ENCODE measurements at regions not wholly inside any gene's neighbourhood (a gene's known extent, or its start where the extent isn't known, plus 50 kb on each side); places are given as distances from the start of the nearest gene placed in this dataset.

GRCh38 chr21:23009360-23009759, 2011.2 kb downstream of the NCAM2 start:
- intact Hi-C loops (cut with DNase I, micrococcal nuclease), result no loop called here
- TF ChIP-seq CTCF (IDR thresholded peaks at IDR 0.05), result no peak
- no peaks in the 10 kb centered on the region for H3K4me1 ChIP-seq (ENCODE audit: low read depth)
- H3K9me3 ChIP-seq, result peaks cover 51% of the 10 kb centered on the region
- no peaks in the 10 kb centered on the region for H3K36me3 ChIP-seq (ENCODE audit: low read depth)
- no peak for ATAC-seq
- no peak overlapping the region for H3K4me3 ChIP-seq
- no peak for DNase-seq

GRCh38 chr21:23014021-23014420, 2015.8 kb downstream of the NCAM2 start:
- no peaks in the 10 kb centered on the region for H3K4me1 ChIP-seq (ENCODE audit: low read depth)
- intact Hi-C loops (cut with DNase I, micrococcal nuclease), result no loop called here
- peaks cover 45% of the 10 kb centered on the region for H3K9me3 ChIP-seq
- ATAC-seq (no peak), DNase-seq (no peak)
- TF ChIP-seq CTCF (IDR thresholded peaks at IDR 0.05), result no peak
- no peaks in the 10 kb centered on the region for H3K36me3 ChIP-seq (ENCODE audit: low read depth)
- H3K4me3 ChIP-seq, result no peak overlapping the region

- Histone ChIP-seq H3K9me3 (peaks cover 49% of the 10 kb centered on the region), H3K4me1 (ENCODE audit: low read depth) (no peaks in the 10 kb centered on the region), H3K4me3 (no peak overlapping the region), H3K36me3 (ENCODE audit: low read depth) (no peaks in the 10 kb centered on the region)
- DNase-seq, result no peak
- no peak for TF ChIP-seq CTCF (IDR thresholded peaks at IDR 0.05)
- intact Hi-C loops (cut with DNase I, micrococcal nuclease), result no loop called here
- no peak for ATAC-seq
These were observed 2018.4 kb downstream of the NCAM2 start for GRCh38 chr21:23016617-23017016.

GRCh38 chr21:23017989-23018388, 2019.8 kb downstream of the NCAM2 start:
- ATAC-seq, result no peak

GRCh38 chr21:23020969-23021368, 2022.8 kb downstream of the NCAM2 start:
- Histone ChIP-seq H3K4me1 (ENCODE audit: low read depth) (no peaks in the 10 kb centered on the region), H3K9me3 (peaks cover 47% of the 10 kb centered on the region), H3K4me3 (no peak overlapping the region), H3K36me3 (ENCODE audit: low read depth) (no peaks in the 10 kb centered on the region)
- no peak for ATAC-seq
- DNase-seq, result no peak
- intact Hi-C loops (cut with DNase I, micrococcal nuclease), result no loop called here
- TF ChIP-seq CTCF (IDR thresholded peaks at IDR 0.05), result no peak

More at GRCh38 chr21:23017989-23018388, 2019.8 kb downstream of the NCAM2 start:
- Histone ChIP-seq H3K4me1 (ENCODE audit: low read depth) (no peaks in the 10 kb centered on the region), H3K9me3 (peaks cover 57% of the 10 kb centered on the region), H3K4me3 (no peak overlapping the region), H3K36me3 (ENCODE audit: low read depth) (no peaks in the 10 kb centered on the region)
- intact Hi-C loops (cut with DNase I, micrococcal nuclease), result no loop called here
- no peak for TF ChIP-seq CTCF (IDR thresholded peaks at IDR 0.05)
- DNase-seq, result no peak

DNA sequence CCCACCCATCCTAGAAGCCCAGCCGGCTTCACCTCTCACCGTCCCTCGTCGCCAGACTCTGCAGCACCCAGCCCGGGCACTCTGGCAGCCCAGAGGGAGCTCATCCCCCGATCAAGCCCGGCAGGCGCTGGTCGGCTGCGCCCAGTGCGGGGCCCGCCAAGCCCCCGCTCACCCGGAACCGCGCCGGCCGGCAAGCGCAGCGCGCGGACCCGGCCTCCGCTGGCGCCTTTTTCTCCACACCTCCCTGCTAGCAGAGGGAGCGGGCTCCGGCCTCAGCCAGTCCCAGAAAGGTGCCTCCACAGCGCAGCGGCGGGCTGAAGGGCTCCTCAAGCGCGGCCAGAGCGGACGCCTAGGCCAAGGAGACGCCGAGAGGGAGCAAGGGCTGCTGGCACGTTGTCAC, 2023.3 kb downstream of the NCAM2 start:
- TF ChIP-seq CTCF (IDR thresholded peaks at IDR 0.05), result no peak
- H3K4me1 ChIP-seq (ENCODE audit: low read depth), result no peaks in the 10 kb centered on the region
- H3K9me3 ChIP-seq, result peaks cover 46% of the 10 kb centered on the region
- no peaks in the 10 kb centered on the region for H3K36me3 ChIP-seq (ENCODE audit: low read depth)
- DNase-seq (peak in 1 of 3 donors; percentile 45), ATAC-seq (no peak)
- no peak overlapping the region for H3K4me3 ChIP-seq
- intact Hi-C loops (cut with DNase I, micrococcal nuclease), result no loop called here

Measured in mucosa of descending colon (tissue), 3 donors.